Tibial nerve (tissue), 4 donors: ENCODE measurements at regions not wholly inside any gene's neighbourhood (a gene's known extent, or its start where the extent isn't known, plus 50 kb on each side); places are given as distances from the start of the nearest gene placed in this dataset.

Experiments
- DNase-seq, 2 donors: peaks; one replicate each; pipeline ENCODE4 v3.0.0-alpha.2; 2019; ENCODE audit warnings: low spot score in 2 of 2
- H3K27ac ChIP-seq, 4 donors: fragments of 200-600 bp; sonication (generic) in 3 of 4; one replicate each; pipeline ENCODE4 v1.5.1; 2017 to 2019; ENCODE audit warnings: mild to moderate bottlenecking in 1 of 4
- H3K27me3 ChIP-seq, 2 donors: fragments of 200-600 bp; sonication (generic) in 1 of 2; one replicate each; pipeline versions ENCODE4 v1.5.1 to v1.6.0; 2017 to 2019
- H3K36me3 ChIP-seq, 3 donors: fragments of 200-600 bp; sonication (generic); one replicate each; pipeline ENCODE4 v1.5.1; 2018 to 2019
- H3K4me1 ChIP-seq, 4 donors: fragments of 200-600 bp; sonication (generic) in 3 of 4; one replicate each; pipeline ENCODE4 v1.5.1; 2017 to 2019
- H3K4me3 ChIP-seq, 4 donors: fragments of 200-600 bp; sonication (generic) in 3 of 4; one replicate each; pipeline ENCODE4 v1.5.1; 2017 to 2019; ENCODE audit warnings: mild to moderate bottlenecking in 1 of 4, moderate library complexity in 1 of 4
- H3K9me3 ChIP-seq, 4 donors: fragments of 200-600 bp; sonication (generic) in 3 of 4; one replicate each; pipeline ENCODE4 v1.5.1; 2017 to 2019
- EP300 ChIP-seq, 2 donors: sonication (generic); formaldehyde crosslinking; IDR thresholded peaks; one replicate each; pipeline ENCODE4 v1.6.1; 2017; ENCODE audit warnings: antibody characterized with exemption in 2 of 2, mild to moderate bottlenecking in 1 of 2
- POLR2A ChIP-seq, 2 donors: fragments of 450-650 bp; IDR thresholded peaks; one replicate each; pipeline ENCODE4 v1.6.1; 2017; ENCODE audit warnings: antibody characterized with exemption in 2 of 2, mild to moderate bottlenecking in 2 of 2, moderate library complexity in 2 of 2
- WGBS, 2 donors: methylation state at CpG; one replicate each; pipeline ENCODE4 v1.1.5; 2018; 5-methylcytosine and 5-hydroxymethylcytosine counted together
- TF ChIP-seq, protein P1 (sequence below), 5 experiments: fragments of 200-600 bp in 3 of 5; fragments of 450-650 bp in 2 of 5; sonication (generic) in 3 of 5; IDR thresholded peaks; one replicate each; pipeline ENCODE4 v1.5.1; 2016 to 2019; ENCODE audit warnings: antibody characterized with exemption in 5 of 5, mild to moderate bottlenecking in 3 of 5, moderate library complexity in 2 of 5

DNA sequence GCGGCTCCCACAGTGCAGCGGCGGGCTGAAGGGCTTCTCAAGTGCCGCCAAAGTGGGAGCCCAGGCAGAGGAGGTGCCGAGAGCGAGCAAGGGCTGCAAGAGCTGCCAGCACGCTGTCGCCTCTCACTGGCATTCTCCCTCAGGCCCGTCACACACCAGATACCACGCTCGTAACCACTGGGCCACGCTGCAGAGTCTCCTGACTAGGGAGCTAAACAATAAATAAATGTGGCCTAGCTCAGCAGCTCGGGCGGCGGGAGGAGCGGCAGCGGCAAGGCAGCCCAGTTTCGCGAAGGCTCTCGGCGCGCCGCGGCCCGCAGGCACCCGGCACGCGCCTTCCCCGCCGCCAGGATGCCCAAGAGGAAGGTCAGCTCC is 55.9 kb upstream of the FAM174B start:
- H3K9me3 ChIP-seq: no peaks in the 10 kb centered on the region
- H3K36me3 ChIP-seq: no peaks in the 10 kb centered on the region
- no peak for DNase-seq
- TF ChIP-seq EP300 (IDR thresholded peaks at IDR 0.05): no peak
- TF ChIP-seq, protein P1, sequence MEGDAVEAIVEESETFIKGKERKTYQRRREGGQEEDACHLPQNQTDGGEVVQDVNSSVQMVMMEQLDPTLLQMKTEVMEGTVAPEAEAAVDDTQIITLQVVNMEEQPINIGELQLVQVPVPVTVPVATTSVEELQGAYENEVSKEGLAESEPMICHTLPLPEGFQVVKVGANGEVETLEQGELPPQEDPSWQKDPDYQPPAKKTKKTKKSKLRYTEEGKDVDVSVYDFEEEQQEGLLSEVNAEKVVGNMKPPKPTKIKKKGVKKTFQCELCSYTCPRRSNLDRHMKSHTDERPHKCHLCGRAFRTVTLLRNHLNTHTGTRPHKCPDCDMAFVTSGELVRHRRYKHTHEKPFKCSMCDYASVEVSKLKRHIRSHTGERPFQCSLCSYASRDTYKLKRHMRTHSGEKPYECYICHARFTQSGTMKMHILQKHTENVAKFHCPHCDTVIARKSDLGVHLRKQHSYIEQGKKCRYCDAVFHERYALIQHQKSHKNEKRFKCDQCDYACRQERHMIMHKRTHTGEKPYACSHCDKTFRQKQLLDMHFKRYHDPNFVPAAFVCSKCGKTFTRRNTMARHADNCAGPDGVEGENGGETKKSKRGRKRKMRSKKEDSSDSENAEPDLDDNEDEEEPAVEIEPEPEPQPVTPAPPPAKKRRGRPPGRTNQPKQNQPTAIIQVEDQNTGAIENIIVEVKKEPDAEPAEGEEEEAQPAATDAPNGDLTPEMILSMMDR (IDR thresholded peaks at IDR 0.05): no peak
- no peak for TF ChIP-seq POLR2A (IDR thresholded peaks at IDR 0.05)
- H3K4me3 ChIP-seq: no peak overlapping the region
- no peak overlapping the region for H3K27ac ChIP-seq
- peaks cover 0 to 14% (median 0%) of the 10 kb centered on the region in 4 donors for H3K4me1 ChIP-seq
- no peaks in the 10 kb centered on the region for H3K27me3 ChIP-seq
- WGBS, 2 donors: 93 to 98% methylated on average over 28 to 29 of the region's 30 CpGs

DNA sequence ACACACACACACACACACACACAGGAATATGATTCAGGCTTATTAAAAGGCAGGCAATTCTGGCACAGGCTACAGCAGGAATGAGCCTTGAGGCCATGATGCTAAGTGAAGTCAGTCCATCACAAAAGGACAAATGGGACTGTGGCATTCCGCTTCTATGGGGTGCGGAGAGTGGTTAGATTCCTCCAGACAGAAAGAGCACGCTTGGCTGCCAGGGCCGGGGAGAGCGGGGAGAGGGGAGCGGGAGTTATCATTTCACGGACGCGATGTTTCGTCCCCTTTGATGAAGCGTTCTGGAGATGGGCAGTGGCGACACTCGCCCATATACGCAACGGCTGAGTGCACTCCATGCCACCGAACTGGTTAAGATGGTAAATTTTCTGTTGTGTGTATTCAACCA is 58.5 kb upstream of the FAM174B start:
- Histone ChIP-seq H3K27ac (peak overlapping the region; percentile 80 to 93 (median 88)), H3K9me3 (no peaks in the 10 kb centered on the region), H3K4me1 (peaks cover 0 to 14% (median 0%) of the 10 kb centered on the region in 4 donors), H3K27me3 (no peaks in the 10 kb centered on the region), H3K4me3 (peak overlapping the region; percentile 51 to 64 (median 57)), H3K36me3 (no peaks in the 10 kb centered on the region)
- DNase-seq: no peak
- WGBS, 2 donors: 1 to 2% methylated on average over 16 of the region's 16 CpGs
- no peak for TF ChIP-seq POLR2A (IDR thresholded peaks at IDR 0.05)
- no peak for TF ChIP-seq EP300 (IDR thresholded peaks at IDR 0.05)
- TF ChIP-seq, protein P1 (IDR thresholded peaks at IDR 0.05): no peak

DNA sequence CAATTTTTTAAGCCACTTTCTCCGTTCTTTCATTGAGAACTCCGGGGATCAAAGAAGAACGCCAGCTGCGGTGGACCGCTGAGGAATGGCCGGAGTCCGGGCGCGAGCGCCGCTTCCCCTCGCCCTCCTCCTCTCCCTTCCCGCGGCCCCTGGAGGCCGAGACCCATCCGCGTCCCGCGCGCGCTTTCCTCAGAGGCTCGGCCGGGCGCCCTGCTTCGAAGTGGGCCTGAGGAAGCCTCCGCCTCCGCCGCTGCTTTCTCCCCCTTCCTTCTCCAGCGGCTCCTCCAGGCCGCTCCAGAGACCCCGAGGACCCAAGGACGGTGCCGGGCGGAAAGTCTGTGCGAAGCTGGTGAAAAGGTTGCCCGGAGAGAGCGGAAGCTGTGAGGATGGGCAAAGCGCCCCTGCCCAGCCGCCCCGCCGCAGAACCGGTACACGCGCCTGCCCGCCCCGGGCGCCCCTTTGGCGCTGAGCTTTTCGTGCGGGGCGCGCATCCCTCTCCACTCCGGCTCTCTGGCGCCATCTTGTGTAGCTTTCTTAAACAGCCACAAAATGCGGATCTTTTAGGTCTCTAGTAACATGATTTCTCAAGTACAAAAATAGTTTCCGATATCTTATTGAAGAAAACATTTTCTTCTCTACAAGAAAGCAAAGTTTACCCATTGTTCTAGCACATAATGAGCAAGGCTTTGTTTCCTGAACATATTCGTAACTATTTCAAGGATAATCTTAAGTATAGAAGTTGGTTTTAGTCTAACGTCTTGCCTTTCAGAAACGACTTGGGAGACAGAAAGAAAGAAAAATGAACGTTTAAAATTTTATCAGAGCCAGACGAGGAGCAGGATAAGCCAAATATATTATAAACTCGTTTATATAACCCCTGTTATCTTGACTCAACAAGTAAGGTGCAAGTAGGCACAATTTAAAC is 59.2 kb upstream of the FAM174B start:
- DNase-seq: peak; percentile 64 to 94
- Histone ChIP-seq H3K4me1 (peaks cover 0 to 14% (median 0%) of the 10 kb centered on the region in 4 donors), H3K4me3 (peak overlapping the region; percentile 51 to 64 (median 57)), H3K36me3 (no peaks in the 10 kb centered on the region), H3K9me3 (no peaks in the 10 kb centered on the region), H3K27ac (peak overlapping the region; percentile 80 to 93 (median 88)), H3K27me3 (no peaks in the 10 kb centered on the region)
- 1 to 2% methylated on average over 26 to 62 of the region's 62 CpGs for WGBS, 2 donors
- TF ChIP-seq POLR2A (IDR thresholded peaks at IDR 0.05): peak; percentile 39 to 56
- peak in 1 of 2 donors; percentile 79 for TF ChIP-seq EP300 (IDR thresholded peaks at IDR 0.05)
- TF ChIP-seq, protein P1 (IDR thresholded peaks at IDR 0.05): peak; percentile 82 to 93 (median 91)

DNA sequence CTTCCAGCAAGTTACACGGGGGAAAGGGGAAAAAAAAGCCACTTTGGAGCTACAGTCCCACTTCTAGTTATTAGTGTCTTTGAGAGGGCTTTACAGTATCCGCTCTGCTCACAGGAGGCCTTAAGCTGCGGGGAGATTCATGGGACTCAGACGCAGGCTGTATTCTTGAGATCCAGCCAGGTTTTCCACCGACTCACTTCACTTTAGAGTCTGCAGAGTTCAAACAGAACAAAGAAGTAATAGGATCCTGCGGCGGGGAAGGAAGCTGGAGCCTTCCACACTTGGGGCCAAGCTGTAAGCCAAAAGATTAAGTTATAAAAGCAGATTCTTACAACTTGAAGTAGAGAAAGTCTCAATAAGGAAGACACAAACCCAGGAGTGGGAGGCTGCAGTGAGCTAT is 60.2 kb upstream of the FAM174B start:
- Histone ChIP-seq H3K36me3 (no peaks in the 10 kb centered on the region), H3K27me3 (no peaks in the 10 kb centered on the region), H3K4me1 (peaks cover 0 to 14% (median 0%) of the 10 kb centered on the region in 4 donors), H3K27ac (peak overlapping the region in 1 of 4 donors; percentile 14), H3K9me3 (no peaks in the 10 kb centered on the region), H3K4me3 (no peak overlapping the region)
- TF ChIP-seq EP300 (IDR thresholded peaks at IDR 0.05) (no peak), POLR2A (IDR thresholded peaks at IDR 0.05) (no peak)
- TF ChIP-seq, protein P1 (IDR thresholded peaks at IDR 0.05): no peak
- WGBS, 2 donors: 45 to 63% methylated on average over 7 of the region's 7 CpGs
- DNase-seq: no peak

DNA sequence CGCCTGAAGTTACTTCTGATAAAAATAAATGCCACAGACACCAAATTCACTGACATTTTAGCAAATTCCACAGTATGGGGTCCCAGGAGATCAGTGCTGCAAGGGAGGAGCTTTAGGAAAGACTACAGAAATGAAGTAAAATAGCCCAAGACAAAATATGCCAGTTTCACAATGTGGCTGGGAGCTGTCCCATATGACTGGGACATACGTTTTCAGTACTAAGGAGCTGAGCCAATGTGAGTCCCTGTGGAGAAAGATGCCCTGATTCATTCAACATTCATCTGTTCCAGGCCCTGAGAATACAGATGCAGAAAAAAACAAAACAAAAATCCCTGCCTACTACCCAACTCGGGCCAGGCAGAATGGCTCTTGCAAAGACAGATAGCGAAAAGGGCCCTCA is 63.4 kb upstream of the FAM174B start:
- H3K27me3 ChIP-seq: no peaks in the 10 kb centered on the region
- H3K4me1 ChIP-seq: peaks cover 0 to 10% (median 0%) of the 10 kb centered on the region in 4 donors
- DNase-seq: no peak
- no peak for TF ChIP-seq POLR2A (IDR thresholded peaks at IDR 0.05)
- TF ChIP-seq, protein P1 (IDR thresholded peaks at IDR 0.05): no peak
- TF ChIP-seq EP300 (IDR thresholded peaks at IDR 0.05): no peak
- no peaks in the 10 kb centered on the region for H3K36me3 ChIP-seq
- no peak overlapping the region for H3K27ac ChIP-seq
- peaks cover 0 to 6% (median 0%) of the 10 kb centered on the region in 4 donors for H3K9me3 ChIP-seq
- 57 to 71% methylated on average over 4 of the region's 4 CpGs for whole genome bisulfite sequencing, 2 donors
- H3K4me3 ChIP-seq: no peak overlapping the region
